HUES48 (cell line): ENCODE measurements at regions not wholly inside any gene's neighbourhood (a gene's known extent, or its start where the extent isn't known, plus 50 kb on each side); places are given as distances from the start of the nearest gene placed in this dataset.

Experiments
- H3K27ac ChIP-seq: one replicate; pipeline ENCODE4 v1.7.0; 2013; ENCODE audit warnings: low read depth, low read length, inconsistent platforms
- H3K27me3 ChIP-seq: 2 replicates; pipeline ENCODE4 v1.6.1; 2013; ENCODE audit warnings: mild to moderate bottlenecking, low read length; ENCODE audit not compliant: control insufficient read depth, insufficient read depth
- H3K36me3 ChIP-seq: 2 replicates; pipeline ENCODE4 v1.6.1; 2013; ENCODE audit warnings: low read length; ENCODE audit not compliant: control insufficient read depth, insufficient read depth
- H3K4me1 ChIP-seq: 2 replicates; pipeline ENCODE4 v1.6.1; 2013; ENCODE audit warnings: mild to moderate bottlenecking, low read length; ENCODE audit not compliant: control insufficient read depth, insufficient read depth
- H3K4me3 ChIP-seq: 2 replicates; pipeline ENCODE4 v1.5.1; 2013; ENCODE audit warnings: mild to moderate bottlenecking, low read depth, low read length
- H3K9ac ChIP-seq: 2 replicates; pipeline ENCODE4 v1.6.1; 2013; ENCODE audit warnings: mild to moderate bottlenecking, low read depth, low read length, moderate library complexity
- H3K9me3 ChIP-seq: 2 replicates; pipeline ENCODE4 v1.6.1; 2013; ENCODE audit warnings: low read length; ENCODE audit not compliant: control insufficient read depth, insufficient read depth

DNA sequence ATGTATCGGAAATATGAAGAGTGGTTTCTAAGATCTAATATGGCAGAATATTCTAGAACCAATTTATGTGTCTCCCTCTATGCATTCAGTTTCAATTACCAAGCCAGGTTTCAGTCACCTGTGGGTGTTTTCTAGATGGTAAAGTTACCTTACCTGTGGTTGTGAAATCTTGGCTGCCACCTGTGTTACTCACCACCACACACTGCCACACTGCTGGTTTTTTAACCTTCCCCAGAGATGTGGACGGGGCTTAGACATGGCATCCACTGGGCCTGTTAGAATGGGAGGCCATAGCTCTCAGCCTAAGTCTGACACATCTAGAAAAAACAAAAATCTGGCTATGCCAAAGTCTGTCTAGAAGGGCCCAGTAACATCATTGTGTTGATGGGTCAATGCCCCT is 896.5 kb upstream of the PABPC4L start:
- no peak overlapping the region for H3K27ac ChIP-seq
- H3K9me3 ChIP-seq = no peaks in the 10 kb centered on the region
- no peaks in the 10 kb centered on the region for H3K27me3 ChIP-seq
- H3K9ac ChIP-seq = no peak overlapping the region
- no peaks in the 10 kb centered on the region for H3K36me3 ChIP-seq
- no peaks in the 10 kb centered on the region for H3K4me1 ChIP-seq
- H3K4me3 ChIP-seq = no peak overlapping the region

GRCh38 chr4:135073389-135073788 is 871.8 kb upstream of the PABPC4L start:
- H3K36me3 ChIP-seq = no peaks in the 10 kb centered on the region
- no peak overlapping the region for H3K9ac ChIP-seq
- H3K9me3 ChIP-seq = no peaks in the 10 kb centered on the region
- H3K27me3 ChIP-seq = no peaks in the 10 kb centered on the region
- peak overlapping the region; percentile 22 for H3K27ac ChIP-seq
- H3K4me3 ChIP-seq = no peak overlapping the region
- peaks cover 16% of the 10 kb centered on the region for H3K4me1 ChIP-seq

- no peaks in the 10 kb centered on the region for H3K36me3 ChIP-seq
- H3K9ac ChIP-seq = no peak overlapping the region
- no peaks in the 10 kb centered on the region for H3K27me3 ChIP-seq
- no peaks in the 10 kb centered on the region for H3K9me3 ChIP-seq
- peaks cover 16% of the 10 kb centered on the region for H3K4me1 ChIP-seq
- no peak overlapping the region for H3K4me3 ChIP-seq
- no peak overlapping the region for H3K27ac ChIP-seq
Observed at GRCh38 chr4:135072553-135072952, 871.0 kb upstream of the PABPC4L start.

DNA sequence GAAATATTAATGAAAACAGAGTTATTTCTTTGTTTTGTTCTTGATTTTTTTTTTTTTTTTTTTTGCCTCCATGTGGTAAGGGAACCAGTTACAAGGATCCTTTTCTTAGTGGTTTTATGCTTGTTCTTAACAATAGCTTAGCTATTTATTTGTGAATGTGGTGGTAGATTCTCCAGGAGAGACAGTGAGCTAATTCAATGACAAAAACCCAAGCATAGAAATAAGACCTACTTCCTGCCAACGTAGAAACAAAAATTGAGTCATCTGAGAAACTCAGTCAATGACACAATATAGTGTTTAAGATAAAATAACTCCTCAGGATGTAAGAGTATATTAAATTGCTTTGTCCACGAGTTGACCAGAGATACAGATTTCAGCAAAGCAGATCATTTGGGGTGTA is 863.8 kb upstream of the PABPC4L start:
- Histone ChIP-seq H3K27me3 (no peaks in the 10 kb centered on the region), H3K36me3 (no peaks in the 10 kb centered on the region), H3K27ac (no peak overlapping the region), H3K4me3 (no peak overlapping the region), H3K9ac (no peak overlapping the region), H3K9me3 (no peaks in the 10 kb centered on the region), H3K4me1 (no peaks in the 10 kb centered on the region)

DNA sequence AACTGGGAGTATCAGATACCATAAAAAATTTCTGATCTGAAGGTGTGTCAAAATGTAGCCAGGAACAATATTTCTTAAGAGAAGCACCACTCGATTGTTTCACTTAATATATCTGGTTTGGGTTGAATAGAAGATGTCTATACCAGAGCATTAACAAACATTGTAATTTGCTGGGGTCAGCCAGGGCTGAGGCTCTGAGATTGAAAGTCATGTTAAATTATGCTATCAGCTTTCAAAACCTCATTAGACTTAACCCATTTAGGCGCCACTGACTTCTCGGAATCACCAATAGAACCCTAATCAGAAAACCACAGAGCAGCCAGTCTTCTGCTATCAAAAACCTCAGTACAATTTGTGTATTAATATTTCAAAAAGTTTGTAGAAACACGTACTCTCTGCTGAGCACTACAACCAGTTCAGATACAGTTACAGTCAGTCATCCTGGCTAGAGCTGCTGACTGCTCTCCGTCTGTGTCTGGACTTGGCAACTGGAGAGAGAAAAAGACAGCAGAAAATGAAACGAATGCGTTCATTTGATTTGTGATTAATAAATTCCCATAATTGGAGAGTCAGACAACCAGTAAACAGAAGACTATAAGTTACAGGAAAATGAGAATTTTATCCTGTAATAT is 848.6 kb upstream of the PABPC4L start:
- Histone ChIP-seq H3K9ac (no peak overlapping the region), H3K4me1 (no peaks in the 10 kb centered on the region), H3K36me3 (no peaks in the 10 kb centered on the region), H3K9me3 (no peaks in the 10 kb centered on the region), H3K27ac (no peak overlapping the region), H3K27me3 (no peaks in the 10 kb centered on the region), H3K4me3 (no peak overlapping the region)

DNA sequence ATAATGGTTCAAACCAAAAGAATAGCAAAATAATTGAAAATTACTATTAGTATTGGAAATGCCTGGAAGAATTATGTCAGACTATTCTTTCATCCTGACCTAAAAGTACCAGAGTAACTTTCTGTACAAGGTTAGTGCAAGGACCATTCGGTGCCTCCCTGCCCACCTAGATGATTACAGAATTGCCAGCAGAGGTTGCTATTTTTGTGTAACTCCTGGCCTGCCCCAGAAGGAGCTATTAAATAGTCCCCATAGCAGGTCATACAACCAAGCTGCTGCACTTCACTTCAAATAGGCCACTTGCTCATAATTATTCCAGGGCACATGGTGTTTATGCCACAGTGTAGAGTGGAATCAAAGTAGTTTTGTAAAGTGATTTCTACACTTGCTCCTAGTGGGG is 831.1 kb upstream of the PABPC4L start:
- Histone ChIP-seq H3K9ac (no peak overlapping the region), H3K27ac (no peak overlapping the region), H3K4me1 (no peaks in the 10 kb centered on the region), H3K36me3 (no peaks in the 10 kb centered on the region), H3K27me3 (no peaks in the 10 kb centered on the region), H3K4me3 (no peak overlapping the region), H3K9me3 (no peaks in the 10 kb centered on the region)

DNA sequence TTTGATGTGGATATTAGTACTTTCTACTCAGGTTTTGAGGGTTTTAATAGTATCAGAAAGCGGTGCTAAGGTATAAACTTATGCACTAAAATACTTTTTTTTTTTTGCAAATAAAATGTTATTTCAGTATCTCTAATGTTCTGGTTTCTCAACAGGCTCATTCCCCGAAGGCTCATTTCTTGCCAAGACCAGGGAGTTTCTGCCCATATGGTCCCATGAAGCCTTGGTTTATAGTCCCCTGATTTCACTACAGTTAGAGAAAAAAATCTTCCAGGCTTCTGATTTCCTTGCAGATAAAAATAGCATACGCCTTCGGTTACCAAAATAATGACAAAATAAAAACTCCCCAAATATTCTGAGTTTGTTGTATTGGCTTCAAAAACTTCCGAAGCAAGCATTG is 814.2 kb upstream of the PABPC4L start:
- H3K9ac ChIP-seq = no peak overlapping the region
- H3K27ac ChIP-seq = no peak overlapping the region
- no peaks in the 10 kb centered on the region for H3K27me3 ChIP-seq
- no peaks in the 10 kb centered on the region for H3K4me1 ChIP-seq
- H3K9me3 ChIP-seq = no peaks in the 10 kb centered on the region; the same call in 1 of the 2 replicates
- H3K36me3 ChIP-seq = no peaks in the 10 kb centered on the region
- H3K4me3 ChIP-seq = no peak overlapping the region

GRCh38 chr4:135007400-135007799 is 805.8 kb upstream of the PABPC4L start:
- Histone ChIP-seq H3K27me3 (no peaks in the 10 kb centered on the region), H3K4me1 (no peaks in the 10 kb centered on the region), H3K27ac (no peak overlapping the region), H3K9ac (no peak overlapping the region), H3K4me3 (no peak overlapping the region), H3K36me3 (no peaks in the 10 kb centered on the region), H3K9me3 (no peaks in the 10 kb centered on the region)

- H3K27me3 ChIP-seq = no peaks in the 10 kb centered on the region
- no peak overlapping the region for H3K4me3 ChIP-seq
- H3K9ac ChIP-seq = no peak overlapping the region
Observed at GRCh38 chr4:134999169-134999568, 797.6 kb upstream of the PABPC4L start.

DNA sequence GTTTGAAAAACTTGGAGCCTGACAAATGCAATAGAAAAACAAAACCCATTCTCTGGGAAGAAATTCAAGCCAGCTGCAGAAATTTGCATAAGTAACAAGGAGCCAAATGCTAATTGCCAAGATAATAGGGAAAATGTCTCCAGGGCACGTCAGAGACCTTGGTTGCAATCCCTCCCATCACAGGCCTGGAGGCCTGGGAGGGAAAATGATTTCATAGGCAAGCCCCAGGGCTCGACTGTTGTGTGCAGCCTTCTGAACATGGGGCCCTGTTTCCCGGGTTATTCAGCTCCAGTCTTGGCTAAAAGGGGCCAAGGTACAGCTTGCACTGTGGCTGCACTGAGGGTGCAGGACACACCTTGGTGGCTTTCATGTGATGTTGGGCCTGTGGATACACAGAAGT is 760.4 kb upstream of the PABPC4L start:
- no peaks in the 10 kb centered on the region for H3K4me1 ChIP-seq
- peaks cover 4% of the 10 kb centered on the region; the same call in 1 of the 2 replicates for H3K9me3 ChIP-seq
- no peaks in the 10 kb centered on the region for H3K27me3 ChIP-seq
- H3K9ac ChIP-seq = no peak overlapping the region
- no peak overlapping the region for H3K4me3 ChIP-seq
- H3K36me3 ChIP-seq = no peaks in the 10 kb centered on the region
- H3K27ac ChIP-seq = no peak overlapping the region

More at GRCh38 chr4:134999169-134999568, 797.6 kb upstream of the PABPC4L start:
- H3K36me3 ChIP-seq = no peaks in the 10 kb centered on the region
- 0 out of 2 replicates have a peak, but pooled peaks cover 5% of the 10 kb centered on the region for H3K4me1 ChIP-seq
- H3K27ac ChIP-seq = no peak overlapping the region
- H3K9me3 ChIP-seq = no peaks in the 10 kb centered on the region

- Histone ChIP-seq H3K4me3 (no peak overlapping the region), H3K27me3 (no peaks in the 10 kb centered on the region), H3K36me3 (no peaks in the 10 kb centered on the region), H3K27ac (no peak overlapping the region), H3K4me1 (no peaks in the 10 kb centered on the region), H3K9me3 (peaks cover 4% of the 10 kb centered on the region; the same call in 1 of the 2 replicates), H3K9ac (no peak overlapping the region)
Observed at GRCh38 chr4:134958862-134959261, 757.3 kb upstream of the PABPC4L start.
